Neuronal stem cell (in vitro differentiated cells): ENCODE measurements at regions not wholly inside any gene's neighbourhood (a gene's known extent, or its start where the extent isn't known, plus 50 kb on each side); places are given as distances from the start of the nearest gene placed in this dataset.

Experiments used
- DNase-seq: peaks from one replicate; pipeline ENCODE4 v3.0.0-alpha.2; 2013; ENCODE audit warnings: low spot score
- H2AFZ ChIP-seq: one replicate; pipeline ENCODE4 v1.6.1; 2013; ENCODE audit warnings: mild to moderate bottlenecking, low read length, inconsistent platforms
- H2AK5ac ChIP-seq: 2 replicates; pipeline ENCODE4 v1.6.1; 2013; ENCODE audit warnings: low read depth, mild to moderate bottlenecking, inconsistent platforms, low read length, moderate library complexity, mixed read lengths
- H2BK120ac ChIP-seq: 2 replicates; pipeline ENCODE4 v1.6.1; 2013; ENCODE audit warnings: low read depth, mild to moderate bottlenecking, inconsistent platforms, low read length, moderate library complexity, mixed read lengths
- H2BK12ac ChIP-seq: one replicate; pipeline ENCODE4 v1.6.1; 2013; ENCODE audit warnings: low read length, inconsistent platforms
- H2BK15ac ChIP-seq: 2 replicates; pipeline ENCODE4 v1.6.1; 2013; ENCODE audit warnings: mild to moderate bottlenecking, low read length, inconsistent platforms, mixed read lengths
- H2BK5ac ChIP-seq: one replicate; pipeline ENCODE4 v1.6.1; 2013; ENCODE audit warnings: inconsistent platforms, mild to moderate bottlenecking, low read length, moderate library complexity
- H3K14ac ChIP-seq: one replicate; pipeline ENCODE4 v1.6.1; 2013; ENCODE audit warnings: low read length, inconsistent platforms
- H3K18ac ChIP-seq: 2 replicates; pipeline ENCODE4 v1.6.1; 2013; ENCODE audit warnings: low read length, inconsistent platforms
- H3K23ac ChIP-seq: 2 replicates; pipeline ENCODE4 v1.6.1; 2013; ENCODE audit warnings: low read depth, mild to moderate bottlenecking, mixed read lengths, low read length, inconsistent platforms; ENCODE audit not compliant: poor library complexity
- H3K27ac ChIP-seq: replicated peaks from 3 replicates; pipeline ENCODE4 v1.5.1; 2013; ENCODE audit warnings: low read length, inconsistent platforms
- H3K27me3 ChIP-seq, 3 experiments: 2 replicates each; pipeline ENCODE4 v1.6.1; 2013; ENCODE audit warnings: low read length in 3 of 3, mild to moderate bottlenecking in 2 of 3, inconsistent platforms in 1 of 3, low read depth in 1 of 3, mixed read lengths in 1 of 3, moderate library complexity in 1 of 3; ENCODE audit not compliant: control insufficient read depth in 3 of 3, insufficient read depth in 3 of 3
- H3K36me3 ChIP-seq, 2 donors: replicated peaks in 1 of 2; 2 replicates each; pipeline ENCODE4 v1.6.1; 2013; ENCODE audit warnings: low read length in 2 of 2; ENCODE audit not compliant: control insufficient read depth in 2 of 2, insufficient read depth in 2 of 2
- H3K4ac ChIP-seq: 2 replicates; pipeline ENCODE4 v1.6.1; 2013; ENCODE audit warnings: inconsistent platforms, mild to moderate bottlenecking, low read length, moderate library complexity
- H3K4me1 ChIP-seq, 2 donors: 1 replicate in 1 of 2; 2 replicates in 1 of 2; pipeline ENCODE4 v1.6.1; 2013; ENCODE audit warnings: low read length in 2 of 2, low read depth in 1 of 2; ENCODE audit not compliant: control insufficient read depth in 2 of 2, insufficient read depth in 1 of 2
- H3K4me2 ChIP-seq: one replicate; pipeline ENCODE4 v1.6.1; 2013; ENCODE audit warnings: mild to moderate bottlenecking, low read length, inconsistent platforms; ENCODE audit not compliant: insufficient read depth, poor library complexity, severe bottlenecking
- H3K4me3 ChIP-seq, 2 donors: 2 replicates each; pipeline ENCODE4 v1.5.1; 2013; ENCODE audit warnings: low read length in 2 of 2, mild to moderate bottlenecking in 2 of 2, inconsistent platforms in 1 of 2, moderate library complexity in 1 of 2
- H3K79me1 ChIP-seq: one replicate; pipeline ENCODE4 v1.6.1; 2013; ENCODE audit warnings: low read depth, mild to moderate bottlenecking, inconsistent platforms, low read length, moderate library complexity
- H3K9ac ChIP-seq: one replicate; pipeline ENCODE4 v1.6.1; 2013; ENCODE audit warnings: mild to moderate bottlenecking, low read depth, low read length, inconsistent platforms; ENCODE audit not compliant: poor library complexity
- H3K9me3 ChIP-seq, 2 donors: replicated peaks in 1 of 2; 2 replicates each; pipeline versions ENCODE3 to v1.6.1; 2013; ENCODE audit warnings: low read length in 2 of 2, mild to moderate bottlenecking in 2 of 2, inconsistent platforms in 1 of 2, low read depth in 1 of 2, mixed read lengths in 1 of 2, moderate library complexity in 1 of 2; ENCODE audit not compliant: control insufficient read depth in 2 of 2, insufficient read depth in 1 of 2
- H4K8ac ChIP-seq: one replicate; pipeline ENCODE4 v1.6.1; 2013; ENCODE audit warnings: low read depth, mild to moderate bottlenecking, inconsistent platforms, low read length, moderate library complexity
- H4K91ac ChIP-seq: one replicate; pipeline ENCODE4 v1.6.1; 2013; ENCODE audit warnings: low read length, low read depth, mild to moderate bottlenecking, inconsistent platforms; ENCODE audit not compliant: poor library complexity
- WGBS, 2 donors: extraction: QIAGEN DNeasy Blood & Tissue Kit; methylation state at CpG; one replicate each; pipeline ENCODE4 v1.1.7; 2013; ENCODE audit warnings: missing lambda C conversion rate in 2 of 2, mixed read lengths in 1 of 2; ENCODE audit not compliant: insufficient read length in 2 of 2, insufficient replicate concordance in 1 of 2; ENCODE audit errors: extremely low coverage in 2 of 2; 5-methylcytosine and 5-hydroxymethylcytosine counted together

DNA sequence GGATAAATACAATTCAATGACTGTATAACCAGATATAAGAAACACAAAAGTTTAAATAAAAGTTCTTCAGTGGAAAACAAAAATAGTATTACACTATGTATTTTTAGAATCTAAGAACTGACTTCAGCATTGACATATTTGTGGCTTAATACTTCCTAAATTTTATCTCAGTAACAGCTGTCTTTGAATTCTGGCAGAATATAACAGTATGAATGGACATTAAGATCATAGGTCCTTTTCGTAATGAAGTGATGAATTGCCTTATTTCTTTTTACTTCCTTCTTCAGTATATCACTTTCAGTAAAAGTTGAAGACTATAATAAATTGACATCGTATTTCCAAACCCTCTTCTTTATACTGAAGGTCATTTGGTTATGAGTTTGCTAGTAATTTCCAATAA is 1030.0 kb downstream of the MRPL39 start:
- no peaks in the 10 kb centered on the region for H3K4me1 ChIP-seq
- H3K4me3 ChIP-seq = no peak overlapping the region
- H2BK5ac ChIP-seq = no peak overlapping the region
- no peak overlapping the region for H4K8ac ChIP-seq
- WGBS, 2 donors = no CpG with 5 or more reads among the region's 2 CpGs
- H3K4me2 ChIP-seq = no peak overlapping the region
- no peak overlapping the region for H3K27ac ChIP-seq
- H3K9me3 ChIP-seq = no peaks in the 10 kb centered on the region
- H3K36me3 ChIP-seq = no peaks in the 10 kb centered on the region
- H3K23ac ChIP-seq = no peak overlapping the region
- H3K14ac ChIP-seq = no peak overlapping the region
- no peak for DNase-seq
- no peak overlapping the region for H2AFZ ChIP-seq
- no peaks in the 10 kb centered on the region for H3K27me3 ChIP-seq
- no peak overlapping the region for H2BK15ac ChIP-seq
- no peak overlapping the region for H2BK12ac ChIP-seq
- H3K4ac ChIP-seq = no peak overlapping the region
- no peak overlapping the region for H2BK120ac ChIP-seq
- H3K9ac ChIP-seq = no peak overlapping the region
- no peak overlapping the region for H2AK5ac ChIP-seq
- H4K91ac ChIP-seq = no peak overlapping the region
- no peaks in the 10 kb centered on the region for H3K79me1 ChIP-seq
- no peak overlapping the region for H3K18ac ChIP-seq

DNA sequence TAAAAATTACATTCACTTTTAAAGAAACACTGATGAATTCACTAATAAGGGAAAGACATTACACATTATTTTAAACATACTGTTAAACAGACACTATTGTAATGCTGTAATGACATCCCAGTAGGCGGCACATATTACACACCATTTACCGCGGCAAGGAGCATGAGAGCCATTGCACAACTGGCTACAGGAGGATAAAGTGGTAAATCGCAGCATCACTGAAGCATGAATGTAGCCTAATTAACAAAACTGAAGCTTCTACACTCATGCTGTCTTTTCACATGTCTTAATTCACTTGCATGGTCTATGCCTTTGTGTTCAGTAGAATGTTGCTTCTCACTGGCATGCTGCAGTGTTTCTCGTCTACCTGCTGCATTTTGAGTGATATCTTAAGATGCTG is 1046.0 kb downstream of the MRPL39 start:
- no peaks in the 10 kb centered on the region for H3K36me3 ChIP-seq
- no peak overlapping the region for H4K91ac ChIP-seq
- H3K23ac ChIP-seq = no peak overlapping the region
- DNase-seq = no peak
- no peak overlapping the region for H2BK5ac ChIP-seq
- H3K27ac ChIP-seq = no peak overlapping the region
- no peak overlapping the region for H3K4me3 ChIP-seq
- H2AFZ ChIP-seq = no peak overlapping the region
- H3K4me1 ChIP-seq = no peaks in the 10 kb centered on the region
- no peaks in the 10 kb centered on the region for H3K79me1 ChIP-seq
- H2BK120ac ChIP-seq = no peak overlapping the region
- H3K14ac ChIP-seq = no peak overlapping the region
- H3K27me3 ChIP-seq = no peaks in the 10 kb centered on the region
- no peak overlapping the region for H2BK12ac ChIP-seq
- no peak overlapping the region for H3K18ac ChIP-seq
- no peak overlapping the region for H3K4me2 ChIP-seq
- H2BK15ac ChIP-seq = no peak overlapping the region
- WGBS, 2 donors = no CpG with 5 or more reads among the region's 5 CpGs
- no peak overlapping the region for H3K4ac ChIP-seq
- no peaks in the 10 kb centered on the region for H3K9me3 ChIP-seq
- no peak overlapping the region for H4K8ac ChIP-seq
- H3K9ac ChIP-seq = no peak overlapping the region
- H2AK5ac ChIP-seq = no peak overlapping the region

DNA sequence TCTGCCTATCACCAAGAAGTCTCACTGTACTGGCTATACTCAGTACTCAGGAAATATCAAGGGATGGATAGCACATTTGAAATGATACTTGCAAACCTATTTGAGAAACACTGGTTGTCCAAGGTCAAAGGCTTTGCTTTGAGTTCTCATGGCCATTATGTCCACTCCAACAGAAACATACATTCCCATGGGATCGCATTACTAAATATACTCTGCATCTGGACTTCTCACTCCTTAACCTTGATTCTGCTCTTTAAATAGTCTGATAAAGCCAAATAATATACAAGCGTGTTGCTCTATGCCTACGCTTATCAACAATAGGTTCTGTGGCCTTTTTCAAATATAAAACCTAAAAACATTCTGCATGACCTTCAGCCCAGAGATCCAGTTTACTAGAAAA is 1054.8 kb downstream of the MRPL39 start:
- no peak overlapping the region for H2BK12ac ChIP-seq
- no peak overlapping the region for H3K14ac ChIP-seq
- no peaks in the 10 kb centered on the region for H3K36me3 ChIP-seq
- H3K27ac ChIP-seq = no peak overlapping the region
- H2BK120ac ChIP-seq = no peak overlapping the region
- H3K9ac ChIP-seq = no peak overlapping the region
- no peak overlapping the region for H2AK5ac ChIP-seq
- H3K4ac ChIP-seq = no peak overlapping the region
- H4K8ac ChIP-seq = no peak overlapping the region
- no peaks in the 10 kb centered on the region for H3K79me1 ChIP-seq
- no peak overlapping the region for H2BK15ac ChIP-seq
- H3K9me3 ChIP-seq = no peaks in the 10 kb centered on the region
- H2BK5ac ChIP-seq = no peak overlapping the region
- no peak overlapping the region for H3K23ac ChIP-seq
- H3K4me2 ChIP-seq = no peak overlapping the region
- no peak for DNase-seq
- H3K4me3 ChIP-seq = no peak overlapping the region
- H3K4me1 ChIP-seq = no peaks in the 10 kb centered on the region
- H3K27me3 ChIP-seq = no peaks in the 10 kb centered on the region
- WGBS, 2 donors = no CpG with 5 or more reads among the region's 3 CpGs
- H4K91ac ChIP-seq = no peak overlapping the region
- no peak overlapping the region for H2AFZ ChIP-seq
- no peak overlapping the region for H3K18ac ChIP-seq

GRCh38 chr21:24545807-24546361 is 1061.4 kb downstream of the MRPL39 start:
- H2BK120ac ChIP-seq = no peak overlapping the region
- H4K8ac ChIP-seq = no peak overlapping the region
- H3K4me3 ChIP-seq = no peak overlapping the region
- no peak overlapping the region for H3K4me2 ChIP-seq
- no peak overlapping the region for H2BK12ac ChIP-seq
- no peak overlapping the region for H3K18ac ChIP-seq
- no peaks in the 10 kb centered on the region for H3K27me3 ChIP-seq
- H3K9me3 ChIP-seq = no peaks in the 10 kb centered on the region
- no peak overlapping the region for H2AK5ac ChIP-seq
- no peak overlapping the region for H2BK5ac ChIP-seq
- no peak overlapping the region for H3K4ac ChIP-seq
- no peak overlapping the region for H4K91ac ChIP-seq
- H3K9ac ChIP-seq = no peak overlapping the region
- H3K23ac ChIP-seq = no peak overlapping the region
- DNase-seq = no peak
- H3K14ac ChIP-seq = no peak overlapping the region
- H3K27ac ChIP-seq = no peak overlapping the region
- no CpG with 5 or more reads among the region's 4 CpGs for WGBS, 2 donors
- no peak overlapping the region for H2BK15ac ChIP-seq
- no peaks in the 10 kb centered on the region for H3K36me3 ChIP-seq
- no peak overlapping the region for H2AFZ ChIP-seq
- H3K79me1 ChIP-seq = no peaks in the 10 kb centered on the region
- no peaks in the 10 kb centered on the region for H3K4me1 ChIP-seq
